Natural killer cell (primary cell): ENCODE measurements at regions not wholly inside any gene's neighbourhood (a gene's known extent, or its start where the extent isn't known, plus 50 kb on each side); places are given as distances from the start of the nearest gene placed in this dataset.

ENCODE experiments used
- ATAC-seq, 3 donors: fragments of 150-1000 bp in 2 of 3; fragments of 200-7000 bp in 1 of 3; cut with Tn5 transposase; 1 replicate in 1 of 3; 2 replicates in 2 of 3; pipeline ENCODE4 v1.10.0; 2021; ENCODE audit warnings: mild to moderate bottlenecking in 2 of 3, moderate library complexity in 2 of 3
- DNase-seq, 2 donors: peaks; one replicate each; pipeline versions ENCODE4 v3.0.0 to v3.0.0-alpha.2; 2013 to 2021; ENCODE audit warnings: mixed read lengths in 1 of 2
- H3K27ac ChIP-seq: one replicate; pipeline ENCODE4 v1.5.1; 2013; ENCODE audit warnings: mild to moderate bottlenecking, low read length
- H3K27me3 ChIP-seq: one replicate; pipeline ENCODE4 v1.6.1; 2013; ENCODE audit warnings: low read length; ENCODE audit not compliant: control insufficient read depth, insufficient read depth
- H3K36me3 ChIP-seq: one replicate; pipeline ENCODE4 v1.6.1; 2013; ENCODE audit warnings: low read length; ENCODE audit not compliant: control insufficient read depth, insufficient read depth
- H3K4me1 ChIP-seq: one replicate; pipeline ENCODE4 v1.6.1; 2013; ENCODE audit warnings: low read length; ENCODE audit not compliant: control insufficient read depth, insufficient read depth
- H3K4me3 ChIP-seq: one replicate; pipeline ENCODE4 v1.5.1; 2013; ENCODE audit warnings: low read length
- H3K9me3 ChIP-seq: one replicate; pipeline ENCODE4 v1.6.1; 2013; ENCODE audit warnings: low read length; ENCODE audit not compliant: control insufficient read depth, insufficient read depth
- H3K27ac Mint-ChIP-seq, 2 donors: one replicate each; pipeline ENCODE4 v1.8.0; 2022; ENCODE audit warnings: mild to moderate bottlenecking in 2 of 2, mixed read lengths in 2 of 2, moderate library complexity in 1 of 2
- H3K27me3 Mint-ChIP-seq, 2 donors: one replicate each; pipeline ENCODE4 v1.8.0; 2022; ENCODE audit warnings: low read depth in 2 of 2, mixed read lengths in 2 of 2
- H3K36me3 Mint-ChIP-seq: one replicate; pipeline ENCODE4 v1.8.0; 2022; ENCODE audit warnings: mixed read lengths
- H3K4me1 Mint-ChIP-seq, 2 donors: one replicate each; pipeline ENCODE4 v1.8.0; 2022; ENCODE audit warnings: mixed read lengths in 2 of 2
- H3K4me3 Mint-ChIP-seq: one replicate; pipeline ENCODE4 v1.8.0; 2022; ENCODE audit warnings: mild to moderate bottlenecking, moderate library complexity, mixed read lengths
- H3K9me3 Mint-ChIP-seq, 2 donors: one replicate each; pipeline ENCODE4 v1.8.0; 2022; ENCODE audit warnings: mixed read lengths in 2 of 2
- CTCF ChIP-seq: fragments of 200-600 bp; IDR thresholded peaks from one replicate; pipeline ENCODE4 v1.8.0; 2022; ENCODE audit warnings: antibody characterized with exemption
- WGBS: methylation state at CpG from one replicate; pipeline ENCODE4 v1.1.7; 2013; ENCODE audit warnings: missing lambda C conversion rate; ENCODE audit not compliant: insufficient coverage; 5-methylcytosine and 5-hydroxymethylcytosine counted together
- intact Hi-C: fragments of 100-400 bp; cut with micrococcal nuclease; formaldehyde crosslinking; loops from one replicate; pipeline ENCODE4 v1.14.2; 2022

GRCh38 chr9:20216438-20216837 lies 405.9 kb downstream of the MLLT3 start:
- no peak for ATAC-seq
- no peak overlapping the region for H3K4me3 ChIP-seq
- no peaks in the 10 kb centered on the region for H3K4me1 ChIP-seq
- TF ChIP-seq CTCF: no peak
- Mint-ChIP-seq H3K4me3 (no peak overlapping the region), H3K9me3 (no peaks in the 10 kb centered on the region), H3K27ac (no peak overlapping the region), H3K27me3 (peaks cover 5 to 8% of the 10 kb centered on the region in 2 donors), H3K36me3 (no peaks in the 10 kb centered on the region), H3K4me1 (no peaks in the 10 kb centered on the region)
- no peaks in the 10 kb centered on the region for H3K36me3 ChIP-seq
- intact Hi-C loops: no loop called here
- no peak for DNase-seq
- H3K27ac ChIP-seq: no peak overlapping the region
- H3K27me3 ChIP-seq: no peaks in the 10 kb centered on the region
- no peaks in the 10 kb centered on the region for H3K9me3 ChIP-seq

GRCh38 chr9:20215552-20215951 lies 406.7 kb downstream of the MLLT3 start:
- TF ChIP-seq CTCF: no peak
- H3K4me3 Mint-ChIP-seq: no peak overlapping the region
- Histone ChIP-seq H3K36me3 (no peaks in the 10 kb centered on the region), H3K27me3 (no peaks in the 10 kb centered on the region), H3K4me3 (no peak overlapping the region), H3K27ac (no peak overlapping the region), H3K9me3 (no peaks in the 10 kb centered on the region), H3K4me1 (no peaks in the 10 kb centered on the region)
- intact Hi-C loops: no loop called here
- no peak for DNase-seq
- H3K4me1 Mint-ChIP-seq: no peaks in the 10 kb centered on the region
- no peaks in the 10 kb centered on the region for H3K9me3 Mint-ChIP-seq
- ATAC-seq: no peak
- WGBS: 91% methylated on average over 2 of the region's 2 CpGs
- H3K36me3 Mint-ChIP-seq: no peaks in the 10 kb centered on the region
- peaks cover 0 to 3% of the 10 kb centered on the region in 2 donors for H3K27me3 Mint-ChIP-seq
- no peak overlapping the region for H3K27ac Mint-ChIP-seq

DNA sequence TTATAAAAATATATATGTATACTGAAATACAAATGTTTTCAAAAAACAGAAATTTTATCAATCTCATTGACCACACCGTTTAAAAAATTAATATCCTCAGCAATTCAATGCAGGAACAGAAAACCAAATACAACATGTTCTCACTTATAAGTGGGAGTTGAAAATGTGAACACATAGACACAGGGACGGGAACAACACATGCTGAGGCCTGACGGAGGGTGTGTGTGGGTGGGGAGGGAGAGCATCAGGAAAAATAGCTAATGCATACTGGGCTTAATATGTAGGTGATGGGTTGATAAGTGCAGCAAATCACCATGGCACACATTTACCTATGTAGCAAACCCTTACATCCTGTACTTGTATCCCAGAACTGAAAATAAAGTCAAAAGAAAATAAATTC lies 409.5 kb downstream of the MLLT3 start:
- Mint-ChIP-seq H3K4me3 (no peak overlapping the region), H3K36me3 (no peaks in the 10 kb centered on the region), H3K9me3 (no peaks in the 10 kb centered on the region), H3K4me1 (peaks cover 24% of the 10 kb centered on the region in 2 donors), H3K27ac (no peak overlapping the region), H3K27me3 (no peaks in the 10 kb centered on the region)
- 100% methylated on average over 2 of the region's 3 CpGs for WGBS
- DNase-seq (no peak), ATAC-seq (no peak)
- Histone ChIP-seq H3K4me1 (peaks cover 17% of the 10 kb centered on the region), H3K9me3 (no peaks in the 10 kb centered on the region), H3K27me3 (no peaks in the 10 kb centered on the region), H3K27ac (no peak overlapping the region), H3K4me3 (no peak overlapping the region), H3K36me3 (no peaks in the 10 kb centered on the region)
- intact Hi-C loops: no loop called here
- no peak for TF ChIP-seq CTCF
